GM19372 (cell line): ENCODE measurements at regions not wholly inside any gene's neighbourhood (a gene's known extent, or its start where the extent isn't known, plus 50 kb on each side); places are given as distances from the start of the nearest gene placed in this dataset.
A peak's percentile ranks its signal among the peaks of the same experiment; 100 is the strongest.
"Not testable (repeated sequence)": the region's sequence is repeated elsewhere in the genome, so short reads cannot be mapped to it uniquely, and the experiment has no call there.

Experiments
- ATAC-seq: cut with Tn5 transposase; IDR thresholded peaks from one replicate; pipeline ENCODE4 v1.9.1; 2021; ENCODE audit warnings: mild to moderate bottlenecking, low read depth, moderate library complexity; ENCODE audit not compliant: unreplicated experiment

DNA sequence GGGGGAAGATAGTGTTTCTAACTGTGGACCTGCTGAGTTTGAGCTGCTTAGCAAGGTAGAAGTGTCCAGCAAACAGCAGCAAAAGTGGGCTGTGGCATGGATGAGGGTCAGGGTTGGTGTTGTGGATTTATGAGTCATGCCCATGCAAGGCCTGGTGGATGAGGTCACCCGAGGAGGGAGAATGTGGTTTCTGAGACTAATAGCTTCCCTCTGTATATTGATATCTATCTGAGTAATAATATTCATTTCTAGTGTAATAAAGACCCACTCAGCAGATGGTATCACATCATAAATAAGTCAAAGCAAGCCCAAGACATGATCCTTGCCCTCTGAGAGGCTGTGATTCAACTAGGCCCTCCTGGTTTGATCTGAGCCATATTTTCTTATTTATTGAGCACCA is 597.8 kb upstream of the CLINT1 start:
- no peak for ATAC-seq

DNA sequence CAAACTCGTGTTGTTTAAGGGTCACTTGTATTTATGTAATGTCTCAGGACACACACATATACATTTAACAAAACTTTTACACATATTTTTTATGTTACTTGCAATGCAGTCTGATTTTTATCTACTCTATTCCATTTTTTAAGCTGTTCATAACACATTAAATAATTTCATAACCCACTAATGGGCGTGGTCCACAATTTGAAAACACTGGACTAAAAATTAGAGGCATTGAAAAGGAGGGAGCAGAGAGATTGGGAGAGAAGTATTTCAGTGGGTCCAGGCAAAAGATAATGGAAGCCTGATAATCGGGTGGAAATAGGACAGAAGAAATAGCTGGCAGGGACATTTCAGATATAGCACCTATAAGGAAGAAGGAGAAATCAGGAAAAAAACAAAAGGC is 597.3 kb upstream of the CLINT1 start:
- ATAC-seq, result no peak

DNA sequence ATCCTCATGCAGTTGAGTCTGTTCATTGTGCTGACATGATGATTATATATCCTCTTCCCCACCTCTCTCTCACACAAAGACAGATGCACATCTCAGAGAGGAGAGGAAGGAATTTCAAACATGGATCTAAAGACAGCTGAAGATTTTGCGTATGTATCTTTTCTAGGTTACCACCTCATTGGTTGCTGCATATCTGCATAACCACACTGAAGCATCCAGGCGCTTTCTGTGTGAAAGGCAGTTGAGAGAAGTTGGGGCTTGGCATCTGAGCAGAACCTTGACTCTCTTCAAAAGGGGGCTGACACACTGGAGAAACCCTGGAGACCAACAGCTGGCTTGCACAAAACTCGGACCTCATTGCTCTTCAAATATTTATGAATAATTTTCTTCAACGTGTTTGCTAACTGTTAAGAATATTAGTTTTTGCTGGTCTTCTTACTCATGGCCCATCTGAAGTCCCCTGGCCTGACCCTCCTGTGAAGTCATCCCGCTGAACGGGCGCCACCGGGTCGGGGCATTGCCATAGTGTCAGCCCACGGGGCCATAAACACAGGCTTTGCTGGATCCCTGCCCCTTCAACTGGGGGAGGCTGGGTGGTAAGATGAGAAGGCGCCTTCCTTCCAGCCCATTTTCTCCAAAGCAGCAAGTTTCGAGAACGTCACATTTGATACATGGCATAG is 593.2 kb upstream of the CLINT1 start:
- no peak for ATAC-seq

DNA sequence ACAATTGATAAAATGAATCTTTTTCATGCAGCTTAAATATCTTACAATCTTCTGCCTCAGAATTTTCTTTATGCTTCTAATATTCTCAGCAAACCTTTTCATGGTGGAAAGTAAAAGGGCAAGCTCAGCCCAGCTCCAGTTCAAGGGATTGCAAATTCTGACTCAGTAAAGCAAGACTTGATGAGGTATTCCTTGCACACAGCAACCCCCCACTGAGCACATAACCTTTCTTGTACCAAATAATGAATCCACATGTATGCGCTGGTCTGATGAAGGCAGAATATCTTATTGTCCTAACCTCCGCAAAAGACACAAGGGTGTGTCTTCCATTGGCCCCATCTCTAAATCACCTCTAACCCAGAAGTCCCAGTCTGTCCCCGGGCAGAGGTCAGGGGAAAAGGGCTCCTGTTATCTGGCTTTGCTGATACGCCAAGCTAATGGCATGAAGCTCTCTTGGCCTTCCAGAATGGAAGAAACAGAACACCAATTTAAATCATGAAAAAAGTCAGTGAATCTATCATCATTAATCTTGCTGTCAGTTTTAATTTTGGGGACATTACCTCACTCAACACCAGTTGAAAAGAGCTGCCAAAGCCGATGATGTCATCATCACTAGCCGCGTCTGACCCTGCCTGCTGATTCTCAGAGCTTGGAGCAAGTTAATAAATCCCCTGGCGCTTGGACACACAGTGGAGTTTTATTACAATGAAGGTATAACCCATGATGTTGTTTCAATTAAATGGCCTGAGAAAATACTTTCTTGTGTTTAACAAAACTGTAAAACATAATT is 592.5 kb upstream of the CLINT1 start:
- no peak for ATAC-seq

- ATAC-seq, result no peak
These were observed 591.8 kb upstream of the CLINT1 start for GRCh38 chr5:158450751-158451171.

DNA sequence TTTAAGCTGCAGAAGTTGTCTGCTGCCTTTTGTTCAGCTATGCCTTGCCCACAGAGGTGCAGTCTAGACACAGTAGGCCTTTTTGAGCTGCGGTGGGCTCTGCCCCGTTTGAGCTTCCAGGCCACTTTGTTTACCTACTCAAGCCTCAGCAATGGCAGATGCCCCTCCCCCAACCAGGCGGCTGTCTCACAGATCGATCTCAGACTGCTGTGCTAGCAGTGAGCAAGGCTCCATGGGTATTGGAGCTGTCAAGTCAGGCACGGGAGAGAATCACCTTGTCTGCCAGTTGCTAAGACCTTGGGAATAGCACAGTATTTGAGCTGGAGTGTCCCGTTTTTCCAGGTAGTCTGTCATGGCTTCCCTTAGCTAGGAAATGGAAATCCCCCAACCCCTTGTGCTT is 587.8 kb upstream of the CLINT1 start:
- not testable (repeated sequence) for ATAC-seq

DNA sequence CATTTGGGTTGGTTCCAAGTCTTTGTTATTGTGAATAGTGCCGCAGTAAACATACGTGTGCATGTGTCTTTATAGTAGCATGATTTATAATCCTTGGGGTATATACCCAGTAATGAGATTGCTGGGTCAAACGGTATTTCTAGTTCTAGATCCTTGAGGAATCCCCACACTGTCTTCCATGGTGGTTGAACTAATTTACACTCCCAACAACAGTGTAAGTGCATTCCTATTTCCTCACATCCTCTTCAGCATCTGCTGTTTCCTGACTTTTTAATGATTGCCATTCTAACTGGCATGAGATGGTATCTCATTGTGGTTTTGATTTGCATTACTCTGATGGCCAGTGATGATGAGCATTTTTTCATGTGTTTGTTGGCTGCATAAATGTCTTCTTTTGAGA is 580.3 kb upstream of the CLINT1 start:
- ATAC-seq, result not testable (repeated sequence)

- no peak for ATAC-seq
These were observed 577.5 kb upstream of the CLINT1 start for GRCh38 chr5:158436271-158437065.

DNA sequence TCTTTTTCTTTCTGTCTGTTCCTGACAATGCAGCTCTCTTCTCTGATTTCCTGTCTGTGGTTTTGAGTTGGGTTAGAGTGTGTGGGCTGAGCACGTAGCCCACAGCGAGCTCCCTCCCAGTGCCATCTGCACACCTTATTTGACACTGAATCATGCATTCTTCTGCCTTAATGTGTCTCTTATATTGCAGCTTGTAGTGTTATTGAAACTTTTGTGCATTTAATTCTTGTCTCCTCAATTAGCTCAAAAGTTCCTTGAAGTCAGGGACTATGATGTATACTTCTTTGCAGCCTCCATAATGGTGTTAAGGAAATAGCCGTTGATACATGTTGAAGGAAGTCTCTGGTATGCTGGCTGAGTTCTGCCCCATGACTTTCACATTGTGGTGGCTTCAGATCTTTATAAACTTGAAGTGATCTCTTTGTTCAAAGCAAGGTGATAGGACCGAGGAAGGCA is 576.2 kb upstream of the CLINT1 start:
- ATAC-seq, result peak; percentile 78

- peak; percentile 5 for ATAC-seq
These were observed 575.8 kb upstream of the CLINT1 start for GRCh38 chr5:158434749-158435148.

GRCh38 chr5:158433634-158434033 is 574.7 kb upstream of the CLINT1 start:
- no peak for ATAC-seq

DNA sequence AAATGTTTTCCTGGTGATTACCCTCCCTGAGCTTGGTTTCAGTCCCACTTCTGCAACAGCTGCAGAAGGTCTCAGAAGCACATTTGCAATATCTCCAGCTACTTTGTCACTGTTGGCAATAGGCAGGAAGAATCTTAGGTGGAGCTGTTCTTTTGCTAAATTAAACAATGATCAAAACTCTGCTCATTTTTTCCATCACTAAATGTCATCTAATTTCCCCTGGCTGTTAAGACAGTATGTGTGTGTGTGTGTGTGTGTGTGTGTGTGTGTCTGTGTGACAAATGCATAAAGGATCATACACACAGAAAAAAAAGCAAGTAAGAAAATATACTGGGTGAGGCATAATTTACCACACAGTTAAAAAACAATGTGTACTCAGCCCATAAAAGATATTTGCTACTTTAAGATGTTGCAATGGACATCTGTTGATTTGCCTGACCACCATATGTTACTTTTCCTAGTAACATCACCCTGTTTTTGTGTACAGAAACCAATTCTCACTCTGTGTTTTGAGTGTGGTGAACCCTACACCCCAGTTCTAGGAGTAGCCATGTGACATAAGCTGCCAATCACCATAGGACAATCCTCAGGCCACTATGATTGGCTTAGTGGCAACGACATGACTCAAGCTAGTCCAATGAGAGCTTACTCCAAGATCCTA is 572.6 kb upstream of the CLINT1 start:
- ATAC-seq, result no peak

- ATAC-seq, result no peak
These were observed 571.8 kb upstream of the CLINT1 start for GRCh38 chr5:158430798-158431167.

- ATAC-seq, result no peak
These were observed 571.3 kb upstream of the CLINT1 start for GRCh38 chr5:158430166-158430797.

DNA sequence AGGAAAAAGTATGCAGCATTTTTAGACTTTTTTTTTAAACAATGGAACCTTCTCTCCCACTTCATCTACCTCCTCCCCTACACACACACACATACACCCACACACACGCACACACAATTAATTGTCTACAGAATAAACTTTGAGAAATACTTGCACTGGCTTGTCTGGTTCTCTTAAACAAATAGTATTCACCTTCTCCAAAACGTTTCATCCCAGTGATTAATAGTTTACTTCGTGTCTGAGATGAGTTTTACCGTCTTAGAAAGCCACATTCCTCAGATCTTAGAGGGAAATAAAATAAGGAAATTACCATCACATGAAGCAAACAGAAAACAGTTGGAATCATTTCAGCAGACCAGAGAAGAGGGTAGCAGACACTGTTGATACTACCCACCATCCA is 570.6 kb upstream of the CLINT1 start:
- no peak for ATAC-seq

GRCh38 chr5:158423623-158424200 is 564.8 kb upstream of the CLINT1 start:
- ATAC-seq, result no peak

- no peak for ATAC-seq
These were observed 563.9 kb upstream of the CLINT1 start for GRCh38 chr5:158422653-158423515.

DNA sequence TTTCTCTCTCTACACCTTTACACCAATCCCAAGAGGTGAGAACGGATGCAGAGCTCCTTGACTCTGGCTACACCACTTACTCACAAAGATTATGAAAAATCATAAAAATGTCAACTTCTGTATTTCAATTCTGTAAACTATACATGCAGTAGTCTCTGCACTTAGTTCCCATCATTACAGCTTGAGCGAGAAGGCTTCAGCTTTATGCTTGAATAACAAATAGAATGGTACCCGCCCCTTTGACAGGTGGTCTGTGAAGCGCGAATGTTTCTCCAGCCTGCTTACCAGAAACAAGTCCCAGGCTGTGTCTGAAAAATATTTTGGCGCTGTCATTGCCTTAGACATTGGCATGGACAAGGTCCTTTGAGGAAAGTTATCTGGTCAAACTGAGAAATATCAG is 562.4 kb upstream of the CLINT1 start:
- no peak for ATAC-seq

GRCh38 chr5:158419186-158419585 is 560.2 kb upstream of the CLINT1 start:
- ATAC-seq, result no peak
